SK-N-SH (cell line): ENCODE measurements at regions not wholly inside any gene's neighbourhood (a gene's known extent, or its start where the extent isn't known, plus 50 kb on each side); places are given as distances from the start of the nearest gene placed in this dataset.
A peak's percentile ranks its signal among the peaks of the same experiment; 100 is the strongest.

ENCODE experiments used
- CTCF ChIA-PET: fragments of 300-600, 350-600 bp; formaldehyde crosslinking; extraction: SDS; loops from one replicate; lab custom pipeline; 2021; lab: Yijun Ruan, JAX
- POLR2A ChIA-PET: fragments of 350-600 bp; sonication (Branson Sonifier 250); formaldehyde crosslinking; extraction: SDS; loops from one replicate; lab custom pipeline; 2020; ENCODE audit warnings: antibody characterized with exemption, inconsistent platforms; lab: Yijun Ruan, JAX
- DNase-seq: peaks from one replicate; pipeline ENCODE4 v3.0.0; 2012
- H2AFZ ChIP-seq: fragments of 200-600 bp; sonication (generic); 2 replicates; pipeline ENCODE4 v1.8.1; 2016; ENCODE audit warnings: antibody characterized with exemption, mild to moderate bottlenecking, low read depth
- H3F3A ChIP-seq: fragments of 200-600 bp; sonication (generic); replicated peaks from 2 replicates; pipeline ENCODE3; 2016; ENCODE audit warnings: antibody characterized with exemption, mild to moderate bottlenecking; ENCODE audit not compliant: insufficient read depth
- H3K27ac ChIP-seq, 2 experiments: fragments of 200-500 bp in 1 of 2; fragments of 200-600 bp in 1 of 2; sonication (Bioruptor generic) in 1 of 2; sonication (generic), shearing (Covaris generic) in 1 of 2; 2 replicates each; pipeline versions ENCODE4 v1.5.1 to v1.6.1; 2014 to 2016; ENCODE audit warnings: low read depth in 2 of 2, inconsistent platforms in 1 of 2, low read length in 1 of 2, mild to moderate bottlenecking in 1 of 2, mixed read lengths in 1 of 2
- H3K27me3 ChIP-seq: fragments of 200-600 bp; sonication (generic), shearing (Covaris generic); 2 replicates; pipeline ENCODE4 v1.6.1; 2016; ENCODE audit warnings: mixed run types; ENCODE audit not compliant: insufficient read depth
- H3K36me3 ChIP-seq, 2 experiments: fragments of 200-500 bp in 1 of 2; fragments of 200-600 bp in 1 of 2; sonication (Bioruptor generic) in 1 of 2; sonication (generic) in 1 of 2; replicated peaks in 1 of 2; 2 replicates each; pipeline versions ENCODE3 to v1.5.1; 2014 to 2016; ENCODE audit warnings: low read length in 1 of 2, mild to moderate bottlenecking in 1 of 2; ENCODE audit not compliant: insufficient read depth in 2 of 2, control insufficient read depth in 1 of 2
- H3K4me1 ChIP-seq, 2 experiments: fragments of 200-500 bp in 1 of 2; fragments of 200-600 bp in 1 of 2; sonication (Bioruptor generic) in 1 of 2; sonication (generic), shearing (Covaris generic) in 1 of 2; 2 replicates each; pipeline versions ENCODE4 v1.5.1 to v1.6.1; 2014 to 2016; ENCODE audit warnings: low read depth in 1 of 2, low read length in 1 of 2, mixed run types in 1 of 2; ENCODE audit not compliant: insufficient read depth in 2 of 2, control insufficient read depth in 1 of 2
- H3K4me2 ChIP-seq: fragments of 200-600 bp; sonication (generic), shearing (Covaris generic); 2 replicates; pipeline ENCODE4 v1.6.1; 2017; ENCODE audit warnings: mixed run types
- H3K4me3 ChIP-seq, 2 experiments: fragments of 200-500 bp in 1 of 2; fragments of 200-600 bp in 1 of 2; sonication (Bioruptor generic) in 1 of 2; sonication (generic), shearing (Covaris generic) in 1 of 2; 2 replicates each; pipeline versions ENCODE4 v1.5.1 to v1.8.1; 2014 to 2016; ENCODE audit warnings: low read depth in 2 of 2, inconsistent platforms in 1 of 2, low read length in 1 of 2, mild to moderate bottlenecking in 1 of 2, mixed read lengths in 1 of 2, moderate library complexity in 1 of 2
- H3K79me2 ChIP-seq: fragments of 200-600 bp; sonication (generic); 2 replicates; pipeline ENCODE4 v1.8.1; 2017; ENCODE audit warnings: mild to moderate bottlenecking; ENCODE audit not compliant: insufficient read depth
- H3K9ac ChIP-seq: fragments of 200-600 bp; sonication (generic); 2 replicates; pipeline ENCODE4 v1.6.1; 2017; ENCODE audit warnings: mixed run types
- H3K9me2 ChIP-seq: fragments of 200-600 bp; sonication (generic); 2 replicates; pipeline ENCODE4 v1.6.1; 2017; ENCODE audit warnings: mixed run types
- H3K9me3 ChIP-seq: fragments of 200-600 bp; sonication (generic); 2 replicates; pipeline ENCODE4 v1.6.1; 2017; ENCODE audit warnings: mixed run types, mild to moderate bottlenecking, moderate library complexity
- H4K20me1 ChIP-seq: fragments of 200-600 bp; sonication (generic); 2 replicates; pipeline ENCODE4 v1.6.1; 2017; ENCODE audit warnings: mild to moderate bottlenecking, mixed run types; ENCODE audit not compliant: insufficient read depth
- EP300 ChIP-seq, 2 experiments: IDR thresholded peaks; 2 replicates each; pipeline versions ENCODE4 v1.4.0 to v1.6.1; 2012; ENCODE audit warnings: borderline replicate concordance in 1 of 2, low read depth in 1 of 2, low read length in 1 of 2
- FOSL2 ChIP-seq: IDR thresholded peaks from 2 replicates; pipeline ENCODE4 v1.4.0; 2012; ENCODE audit warnings: low read depth, mild to moderate bottlenecking, moderate library complexity, borderline replicate concordance
- FOXJ3 ChIP-seq: sonication (generic); formaldehyde crosslinking; IDR thresholded peaks from 2 replicates; pipeline ENCODE4 v1.5.1; 2020; ENCODE audit warnings: mild to moderate bottlenecking, missing genetic modification reagents
- FOXM1 ChIP-seq: IDR thresholded peaks from 2 replicates; pipeline ENCODE4 v1.4.0; 2012; ENCODE audit warnings: low read depth, mild to moderate bottlenecking
- JUND ChIP-seq: IDR thresholded peaks from 2 replicates; pipeline ENCODE4 v1.4.0; 2012
- MEF2A ChIP-seq: IDR thresholded peaks from 2 replicates; pipeline ENCODE4 v1.4.0; 2012; ENCODE audit warnings: low read depth, borderline replicate concordance
- NRF1 ChIP-seq: IDR thresholded peaks from 2 replicates; pipeline ENCODE4 v1.6.1; 2012; ENCODE audit warnings: low read depth, mild to moderate bottlenecking, low read length
- POLR2AphosphoS5 ChIP-seq: IDR thresholded peaks from 2 replicates; pipeline ENCODE4 v1.6.1; 2012; ENCODE audit warnings: low read depth, low read length
- RAD21 ChIP-seq: IDR thresholded peaks from 2 replicates; pipeline ENCODE4 v1.6.1; 2012; ENCODE audit warnings: mild to moderate bottlenecking, low read length
- RCOR1 ChIP-seq: fragments of 150-350 bp; IDR thresholded peaks from 2 replicates; pipeline ENCODE4 v1.6.1; 2017; ENCODE audit warnings: antibody characterized with exemption, low read length
- RXRA ChIP-seq: IDR thresholded peaks from 2 replicates; pipeline ENCODE4 v1.4.0; 2012; ENCODE audit warnings: low read depth, mild to moderate bottlenecking, borderline replicate concordance
- TAF1 ChIP-seq: IDR thresholded peaks from 2 replicates; pipeline ENCODE4 v1.6.1; 2012; ENCODE audit warnings: low read depth, mild to moderate bottlenecking, low read length, moderate library complexity, borderline replicate concordance
- TEAD4 ChIP-seq: IDR thresholded peaks from 2 replicates; pipeline ENCODE4 v1.4.0; 2012; ENCODE audit warnings: mild to moderate bottlenecking, borderline replicate concordance; ENCODE audit not compliant: insufficient read depth
- WGBS: methylation state at CpG from one replicate; pipeline ENCODE4 v1.1.6; 2017; ENCODE audit warnings: low lambda C conversion rate; 5-methylcytosine and 5-hydroxymethylcytosine counted together
- TF ChIP-seq, protein P1 (sequence below): IDR thresholded peaks from 2 replicates; pipeline ENCODE4 v1.6.1; 2012; ENCODE audit warnings: mild to moderate bottlenecking, low read depth, low read length, moderate library complexity
- TF ChIP-seq, protein P2 (sequence below): fragments of 150-350 bp; IDR thresholded peaks from 2 replicates; pipeline ENCODE4 v1.6.1; 2017; ENCODE audit warnings: antibody characterized with exemption, low read length, low read depth, borderline replicate concordance
- TF ChIP-seq, protein P3 (sequence below): IDR thresholded peaks from 2 replicates; pipeline ENCODE4 v1.4.0; 2012; ENCODE audit warnings: low read depth, borderline replicate concordance
- TF ChIP-seq, protein P4 (sequence below): IDR thresholded peaks from 2 replicates; pipeline ENCODE4 v1.4.0; 2012; ENCODE audit warnings: low read depth
- TF ChIP-seq, protein P5 (sequence below): fragments of 200-600 bp; sonication (generic); IDR thresholded peaks from 2 replicates; pipeline ENCODE4 v1.6.1; 2017; ENCODE audit warnings: antibody characterized with exemption, mild to moderate bottlenecking, moderate library complexity

DNA sequence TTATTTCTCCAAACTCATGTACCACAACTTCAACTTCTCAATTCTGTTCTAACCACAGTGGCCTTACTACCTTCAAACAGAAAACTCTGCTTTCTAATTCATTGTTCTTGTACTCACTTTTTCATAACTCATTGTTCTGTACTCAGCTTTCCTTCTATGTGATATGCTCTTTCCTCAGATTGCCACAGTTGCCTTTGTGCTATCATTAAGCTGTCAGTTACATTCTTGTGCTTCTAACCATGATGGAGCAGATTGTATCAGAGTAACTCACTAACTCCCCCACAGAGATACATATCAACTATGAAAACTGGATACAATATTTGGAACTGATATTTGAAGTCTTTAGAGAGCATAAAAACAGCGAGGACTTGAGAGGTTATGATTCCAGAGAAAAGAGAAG, 1213.7 kb downstream of the KCNT2 start:
- no peak overlapping the region for H3K27ac ChIP-seq
- no peak overlapping the region for H3K4me3 ChIP-seq
- POLR2A ChIA-PET, result no interaction called here
- H3K4me2 ChIP-seq, result no peak overlapping the region
- H4K20me1 ChIP-seq, result no peaks in the 10 kb centered on the region
- H3K36me3 ChIP-seq, result no peaks in the 10 kb centered on the region
- TF ChIP-seq MEF2A, result no peak
- TF ChIP-seq RCOR1, result no peak
- TF ChIP-seq RAD21, result no peak
- TF ChIP-seq POLR2AphosphoS5, result no peak
- TF ChIP-seq NRF1, result no peak
- TF ChIP-seq, protein P1, sequence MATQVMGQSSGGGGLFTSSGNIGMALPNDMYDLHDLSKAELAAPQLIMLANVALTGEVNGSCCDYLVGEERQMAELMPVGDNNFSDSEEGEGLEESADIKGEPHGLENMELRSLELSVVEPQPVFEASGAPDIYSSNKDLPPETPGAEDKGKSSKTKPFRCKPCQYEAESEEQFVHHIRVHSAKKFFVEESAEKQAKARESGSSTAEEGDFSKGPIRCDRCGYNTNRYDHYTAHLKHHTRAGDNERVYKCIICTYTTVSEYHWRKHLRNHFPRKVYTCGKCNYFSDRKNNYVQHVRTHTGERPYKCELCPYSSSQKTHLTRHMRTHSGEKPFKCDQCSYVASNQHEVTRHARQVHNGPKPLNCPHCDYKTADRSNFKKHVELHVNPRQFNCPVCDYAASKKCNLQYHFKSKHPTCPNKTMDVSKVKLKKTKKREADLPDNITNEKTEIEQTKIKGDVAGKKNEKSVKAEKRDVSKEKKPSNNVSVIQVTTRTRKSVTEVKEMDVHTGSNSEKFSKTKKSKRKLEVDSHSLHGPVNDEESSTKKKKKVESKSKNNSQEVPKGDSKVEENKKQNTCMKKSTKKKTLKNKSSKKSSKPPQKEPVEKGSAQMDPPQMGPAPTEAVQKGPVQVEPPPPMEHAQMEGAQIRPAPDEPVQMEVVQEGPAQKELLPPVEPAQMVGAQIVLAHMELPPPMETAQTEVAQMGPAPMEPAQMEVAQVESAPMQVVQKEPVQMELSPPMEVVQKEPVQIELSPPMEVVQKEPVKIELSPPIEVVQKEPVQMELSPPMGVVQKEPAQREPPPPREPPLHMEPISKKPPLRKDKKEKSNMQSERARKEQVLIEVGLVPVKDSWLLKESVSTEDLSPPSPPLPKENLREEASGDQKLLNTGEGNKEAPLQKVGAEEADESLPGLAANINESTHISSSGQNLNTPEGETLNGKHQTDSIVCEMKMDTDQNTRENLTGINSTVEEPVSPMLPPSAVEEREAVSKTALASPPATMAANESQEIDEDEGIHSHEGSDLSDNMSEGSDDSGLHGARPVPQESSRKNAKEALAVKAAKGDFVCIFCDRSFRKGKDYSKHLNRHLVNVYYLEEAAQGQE, result no peak
- no peak for TF ChIP-seq EP300 (IDR thresholded peaks at IDR 0.05; ENCODE audit: borderline replicate concordance in 1 of 2, low read depth in 1 of 2, low read length in 1 of 2)
- TF ChIP-seq TAF1, result no peak
- TF ChIP-seq, protein P2, sequence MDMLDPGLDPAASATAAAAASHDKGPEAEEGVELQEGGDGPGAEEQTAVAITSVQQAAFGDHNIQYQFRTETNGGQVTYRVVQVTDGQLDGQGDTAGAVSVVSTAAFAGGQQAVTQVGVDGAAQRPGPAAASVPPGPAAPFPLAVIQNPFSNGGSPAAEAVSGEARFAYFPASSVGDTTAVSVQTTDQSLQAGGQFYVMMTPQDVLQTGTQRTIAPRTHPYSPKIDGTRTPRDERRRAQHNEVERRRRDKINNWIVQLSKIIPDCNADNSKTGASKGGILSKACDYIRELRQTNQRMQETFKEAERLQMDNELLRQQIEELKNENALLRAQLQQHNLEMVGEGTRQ, result no peak
- no peak for TF ChIP-seq JUND
- TF ChIP-seq, protein P3, sequence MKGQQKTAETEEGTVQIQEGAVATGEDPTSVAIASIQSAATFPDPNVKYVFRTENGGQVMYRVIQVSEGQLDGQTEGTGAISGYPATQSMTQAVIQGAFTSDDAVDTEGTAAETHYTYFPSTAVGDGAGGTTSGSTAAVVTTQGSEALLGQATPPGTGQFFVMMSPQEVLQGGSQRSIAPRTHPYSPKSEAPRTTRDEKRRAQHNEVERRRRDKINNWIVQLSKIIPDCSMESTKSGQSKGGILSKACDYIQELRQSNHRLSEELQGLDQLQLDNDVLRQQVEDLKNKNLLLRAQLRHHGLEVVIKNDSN, result no peak
- no peak for TF ChIP-seq FOXJ3 (CRISPR knock-in tag)
- TF ChIP-seq RXRA, result no peak
- no peak for TF ChIP-seq TEAD4
- CTCF ChIA-PET, result no interaction called here
- DNase-seq, result no peak
- 0 out of 2 replicates have a peak, but pooled peaks cover 4% of the 10 kb centered on the region for H3K9me3 ChIP-seq
- no peaks in the 10 kb centered on the region for H3K27me3 ChIP-seq
- H3K79me2 ChIP-seq, result no peaks in the 10 kb centered on the region
- H3K4me1 ChIP-seq, result no peaks in the 10 kb centered on the region
- no peaks in the 10 kb centered on the region for H3K9me2 ChIP-seq
- H2AFZ ChIP-seq, result no peak overlapping the region
- H3F3A ChIP-seq, result no peaks in the 10 kb centered on the region
- no peak overlapping the region for H3K9ac ChIP-seq
- 7% methylated on average over 1 of the region's 1 CpG for WGBS

DNA sequence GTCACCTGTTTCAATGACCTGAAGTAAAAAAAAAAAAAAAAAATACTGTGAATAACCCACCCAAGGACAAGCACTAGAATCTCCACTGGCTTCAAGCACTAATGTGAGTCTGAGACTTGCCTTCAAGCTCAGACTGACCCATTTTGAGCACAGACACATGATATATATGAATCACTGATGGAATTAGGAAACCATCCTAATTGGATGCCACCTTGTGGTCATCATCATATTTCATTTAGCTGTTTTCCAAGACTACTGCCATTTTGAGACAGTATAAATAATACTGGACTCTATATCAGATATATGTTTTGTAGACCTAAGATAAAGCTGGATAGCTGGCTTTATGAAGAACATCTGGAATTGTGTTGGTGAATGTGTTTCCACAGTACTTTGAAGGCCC, 1232.0 kb downstream of the KCNT2 start:
- Histone ChIP-seq H3K79me2 (no peaks in the 10 kb centered on the region), H3K36me3 (no peaks in the 10 kb centered on the region), H3K4me2 (no peak overlapping the region), H3F3A (no peaks in the 10 kb centered on the region), H3K27ac (no peak overlapping the region), H3K27me3 (no peaks in the 10 kb centered on the region), H2AFZ (no peak overlapping the region), H3K9me3 (no peaks in the 10 kb centered on the region), H3K4me1 (no peaks in the 10 kb centered on the region), H3K9ac (no peak overlapping the region), H3K4me3 (no peak overlapping the region), H3K9me2 (no peaks in the 10 kb centered on the region), H4K20me1 (no peaks in the 10 kb centered on the region)
- DNase-seq, result no peak
- POLR2A ChIA-PET, result no interaction called here
- CTCF ChIA-PET, result interaction anchor here (1.0 kb wide), 1 partner anchor 82 kb away, joined by 3 read pairs; no protein-coding TSS in a partner anchor
- TF ChIP-seq, protein P4, sequence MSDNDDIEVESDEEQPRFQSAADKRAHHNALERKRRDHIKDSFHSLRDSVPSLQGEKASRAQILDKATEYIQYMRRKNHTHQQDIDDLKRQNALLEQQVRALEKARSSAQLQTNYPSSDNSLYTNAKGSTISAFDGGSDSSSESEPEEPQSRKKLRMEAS, result no peak
- TF ChIP-seq, protein P5, sequence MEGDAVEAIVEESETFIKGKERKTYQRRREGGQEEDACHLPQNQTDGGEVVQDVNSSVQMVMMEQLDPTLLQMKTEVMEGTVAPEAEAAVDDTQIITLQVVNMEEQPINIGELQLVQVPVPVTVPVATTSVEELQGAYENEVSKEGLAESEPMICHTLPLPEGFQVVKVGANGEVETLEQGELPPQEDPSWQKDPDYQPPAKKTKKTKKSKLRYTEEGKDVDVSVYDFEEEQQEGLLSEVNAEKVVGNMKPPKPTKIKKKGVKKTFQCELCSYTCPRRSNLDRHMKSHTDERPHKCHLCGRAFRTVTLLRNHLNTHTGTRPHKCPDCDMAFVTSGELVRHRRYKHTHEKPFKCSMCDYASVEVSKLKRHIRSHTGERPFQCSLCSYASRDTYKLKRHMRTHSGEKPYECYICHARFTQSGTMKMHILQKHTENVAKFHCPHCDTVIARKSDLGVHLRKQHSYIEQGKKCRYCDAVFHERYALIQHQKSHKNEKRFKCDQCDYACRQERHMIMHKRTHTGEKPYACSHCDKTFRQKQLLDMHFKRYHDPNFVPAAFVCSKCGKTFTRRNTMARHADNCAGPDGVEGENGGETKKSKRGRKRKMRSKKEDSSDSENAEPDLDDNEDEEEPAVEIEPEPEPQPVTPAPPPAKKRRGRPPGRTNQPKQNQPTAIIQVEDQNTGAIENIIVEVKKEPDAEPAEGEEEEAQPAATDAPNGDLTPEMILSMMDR, result peak; percentile 35; the same call in 1 of the 2 replicates
- TF ChIP-seq FOSL2 (no peak), FOXJ3 (CRISPR knock-in tag) (no peak), FOXM1 (no peak)
- TF ChIP-seq, protein P1, result no peak
